K562 (cell line): ENCODE measurements at regions not wholly inside any gene's neighbourhood (a gene's known extent, or its start where the extent isn't known, plus 50 kb on each side); places are given as distances from the start of the nearest gene placed in this dataset.

Experiments used
- ATAC-seq: fragments of 200-7000 bp; cut with Tn5 transposase; 3 replicates; pipeline ENCODE4 v1.9.1; 2020; ENCODE audit warnings: moderate library complexity
- BruUV-seq: library from RNA; stranded (reverse); fragments of 400-500 nt; replicated peaks from 2 replicates; lab custom pipeline; 2021; lab: Mats Ljungman, UMichigan
- CTCF ChIA-PET: fragments of 300-600 bp; formaldehyde crosslinking; extraction: SDS; loops from one replicate; lab custom pipeline; 2021; ENCODE audit warnings: low intra/inter-chr PET ratio; lab: Yijun Ruan, JAX
- POLR2A ChIA-PET: fragments of 300-600, 350-650 bp; sonication (Branson Sonifier 250); formaldehyde crosslinking; extraction: SDS; loops from one replicate; lab custom pipeline; 2021; ENCODE audit warnings: antibody characterized with exemption, inconsistent platforms; lab: Yijun Ruan, JAX
- DNase-seq, 4 experiments: peaks; one replicate each; pipeline versions ENCODE4 v3.0.0 to v3.0.0-alpha.2; 2011 to 2018; ENCODE audit warnings: low spot score in 3 of 4, mixed read lengths in 3 of 4; ENCODE audit errors: extremely low read depth in 1 of 4
- FAIRE-seq: peaks from 2 replicates; lab custom pipeline; 2011; peaks lifted over from hg19 to GRCh38; lab: Jason Lieb, UNC
- H2AFZ ChIP-seq: 2 replicates; pipeline ENCODE4 v1.6.0; 2011; ENCODE audit warnings: low read depth, low read length, control low read depth, inconsistent platforms
- H3K27ac ChIP-seq: fragments of 200-600 bp; 3 replicates; pipeline ENCODE4 v1.8.0; 2011; ENCODE audit warnings: low read depth, mild to moderate bottlenecking, control low read depth, inconsistent platforms, low read length, moderate library complexity, mixed read lengths; ENCODE audit errors: extremely low read depth
- H3K27me3 ChIP-seq, 2 experiments: fragments of 300-600 bp in 1 of 2; 2 replicates in 1 of 2; 3 replicates in 1 of 2; pipeline versions ENCODE4 v1.6.0 to v1.8.0; 2011; ENCODE audit warnings: inconsistent platforms in 2 of 2, low read length in 2 of 2, mild to moderate bottlenecking in 1 of 2, mixed read lengths in 1 of 2, moderate library complexity in 1 of 2; ENCODE audit not compliant: control insufficient read depth in 2 of 2, insufficient read depth in 2 of 2
- H3K36me3 ChIP-seq: fragments of 300-600 bp; 3 replicates; pipeline ENCODE4 v1.8.0; 2011; ENCODE audit warnings: mild to moderate bottlenecking, low read length, inconsistent platforms; ENCODE audit not compliant: control insufficient read depth, insufficient read depth
- H3K4me1 ChIP-seq, 2 experiments: fragments of 200-600 bp in 1 of 2; replicated peaks in 1 of 2; 2 replicates in 1 of 2; 3 replicates in 1 of 2; pipeline versions ENCODE4 v1.5.1 to v1.8.0; 2011; ENCODE audit warnings: inconsistent platforms in 2 of 2, low read length in 2 of 2, mild to moderate bottlenecking in 1 of 2, mixed read lengths in 1 of 2, moderate library complexity in 1 of 2; ENCODE audit not compliant: control insufficient read depth in 2 of 2, insufficient read depth in 2 of 2
- H3K4me2 ChIP-seq: 2 replicates; pipeline ENCODE4 v1.6.1; 2011; ENCODE audit warnings: low read length, control low read depth, inconsistent platforms, mixed read lengths; ENCODE audit not compliant: insufficient read depth
- H3K4me3 ChIP-seq: fragments of 200-600 bp; sonication (generic), shearing (Covaris generic); 2 replicates; pipeline ENCODE4 v1.5.1; 2016; ENCODE audit warnings: control low read depth, inconsistent platforms
- H3K79me2 ChIP-seq: fragments of 200-600 bp; 3 replicates; pipeline ENCODE4 v1.8.0; 2011; ENCODE audit warnings: low read length, inconsistent platforms; ENCODE audit not compliant: control insufficient read depth, insufficient read depth
- H3K9ac ChIP-seq, 2 experiments: 2 replicates each; pipeline versions ENCODE4 v1.6.0 to v1.6.1; 2011; ENCODE audit warnings: low read depth in 2 of 2, low read length in 2 of 2, control low read depth in 1 of 2, inconsistent platforms in 1 of 2, mild to moderate bottlenecking in 1 of 2, mixed read lengths in 1 of 2; ENCODE audit not compliant: insufficient read depth in 1 of 2
- H3K9me1 ChIP-seq: one replicate; pipeline ENCODE4 v1.6.0; 2011; ENCODE audit warnings: inconsistent platforms, mild to moderate bottlenecking, low read length, moderate library complexity; ENCODE audit not compliant: control insufficient read depth, insufficient read depth
- H3K9me3 ChIP-seq: replicated peaks from 2 replicates; pipeline ENCODE4 v1.5.1; 2011; ENCODE audit warnings: low read depth, low read length, inconsistent platforms; ENCODE audit not compliant: control insufficient read depth, insufficient read depth
- H4K20me1 ChIP-seq: replicated peaks from 2 replicates; pipeline ENCODE4 v1.6.1; 2011; ENCODE audit warnings: low read length, inconsistent platforms, mixed read lengths; ENCODE audit not compliant: control insufficient read depth, insufficient read depth
- KDM4B ChIP-seq, 2 experiments: fragments of 450-650 bp in 1 of 2; sonication (generic) in 1 of 2; IDR thresholded peaks; 2 replicates each; pipeline ENCODE4 v1.6.1; 2016 to 2017; ENCODE audit warnings: borderline replicate concordance in 2 of 2, antibody characterized with exemption in 1 of 2, low read depth in 1 of 2, mild to moderate bottlenecking in 1 of 2
- SNRNP70 ChIP-seq: fragments of 200-400 bp; formaldehyde crosslinking; optimal IDR thresholded peaks from 2 replicates; pipeline ENCODE3; 2017; ENCODE audit warnings: low read depth, low read length
- WGBS: fragments of 100-300 bp; shearing (Covaris generic); methylation state at CpG from one replicate; pipeline ENCODE4 v1.1.6; 2016; ENCODE audit warnings: low coverage, mixed read lengths; ENCODE audit not compliant: insufficient coverage; ENCODE audit errors: missing lambda C conversion rate; 5-methylcytosine and 5-hydroxymethylcytosine counted together
- in situ Hi-C: fragments of 300-500 bp; cut with MboI; formaldehyde crosslinking; loops from 4 replicates; pipeline ENCODE4 v1.15.0; 2018; ENCODE audit warnings: inconsistent platforms, mixed read lengths
- intact Hi-C: fragments of 100-400 bp; cut with micrococcal nuclease; formaldehyde crosslinking; loops from 2 replicates; pipeline ENCODE4 v1.14.2; 2022
- TF ChIP-seq, protein P1 (sequence below), 2 experiments: fragments of 150-350 bp in 1 of 2; IDR thresholded peaks; 2 replicates each; pipeline ENCODE4 v1.6.1; 2012 to 2016; ENCODE audit warnings: low read depth in 2 of 2, low read length in 2 of 2, mild to moderate bottlenecking in 1 of 2, moderate library complexity in 1 of 2
- TF ChIP-seq, protein P2 (sequence below), 2 experiments: fragments of 450-650 bp; formaldehyde crosslinking in 1 of 2; IDR thresholded peaks; 2 replicates each; pipeline versions ENCODE4 v1.4.0 to v1.6.1; 2014 to 2020; ENCODE audit warnings: mild to moderate bottlenecking in 2 of 2, borderline replicate concordance in 1 of 2, low read depth in 1 of 2

DNA sequence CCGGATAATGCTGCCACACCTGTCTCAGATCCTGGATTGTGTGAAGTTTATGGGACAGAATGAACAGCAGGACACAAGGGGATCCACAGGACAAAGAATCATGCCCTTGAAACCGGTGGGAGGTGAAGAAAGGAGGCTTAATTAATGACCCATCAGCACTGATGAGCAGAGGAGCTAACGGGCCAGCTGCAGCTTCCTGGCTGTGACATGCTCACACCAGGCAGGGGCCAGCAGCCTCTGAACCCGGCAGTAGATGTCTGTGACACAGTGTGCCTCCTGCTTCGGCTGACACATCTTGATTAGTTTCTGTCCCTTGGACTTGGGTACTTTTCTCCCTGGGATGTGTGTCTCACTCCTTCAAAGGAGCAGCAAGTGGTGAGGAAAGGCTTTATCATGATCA, 328.8 kb upstream of the BRINP1 start (continued):
- TF ChIP-seq, protein P1, sequence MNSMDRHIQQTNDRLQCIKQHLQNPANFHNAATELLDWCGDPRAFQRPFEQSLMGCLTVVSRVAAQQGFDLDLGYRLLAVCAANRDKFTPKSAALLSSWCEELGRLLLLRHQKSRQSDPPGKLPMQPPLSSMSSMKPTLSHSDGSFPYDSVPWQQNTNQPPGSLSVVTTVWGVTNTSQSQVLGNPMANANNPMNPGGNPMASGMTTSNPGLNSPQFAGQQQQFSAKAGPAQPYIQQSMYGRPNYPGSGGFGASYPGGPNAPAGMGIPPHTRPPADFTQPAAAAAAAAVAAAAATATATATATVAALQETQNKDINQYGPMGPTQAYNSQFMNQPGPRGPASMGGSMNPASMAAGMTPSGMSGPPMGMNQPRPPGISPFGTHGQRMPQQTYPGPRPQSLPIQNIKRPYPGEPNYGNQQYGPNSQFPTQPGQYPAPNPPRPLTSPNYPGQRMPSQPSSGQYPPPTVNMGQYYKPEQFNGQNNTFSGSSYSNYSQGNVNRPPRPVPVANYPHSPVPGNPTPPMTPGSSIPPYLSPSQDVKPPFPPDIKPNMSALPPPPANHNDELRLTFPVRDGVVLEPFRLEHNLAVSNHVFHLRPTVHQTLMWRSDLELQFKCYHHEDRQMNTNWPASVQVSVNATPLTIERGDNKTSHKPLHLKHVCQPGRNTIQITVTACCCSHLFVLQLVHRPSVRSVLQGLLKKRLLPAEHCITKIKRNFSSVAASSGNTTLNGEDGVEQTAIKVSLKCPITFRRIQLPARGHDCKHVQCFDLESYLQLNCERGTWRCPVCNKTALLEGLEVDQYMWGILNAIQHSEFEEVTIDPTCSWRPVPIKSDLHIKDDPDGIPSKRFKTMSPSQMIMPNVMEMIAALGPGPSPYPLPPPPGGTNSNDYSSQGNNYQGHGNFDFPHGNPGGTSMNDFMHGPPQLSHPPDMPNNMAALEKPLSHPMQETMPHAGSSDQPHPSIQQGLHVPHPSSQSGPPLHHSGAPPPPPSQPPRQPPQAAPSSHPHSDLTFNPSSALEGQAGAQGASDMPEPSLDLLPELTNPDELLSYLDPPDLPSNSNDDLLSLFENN (IDR thresholded peaks at IDR 0.05; ENCODE audit: low read depth in 2 of 2, low read length in 2 of 2) = no peak

DNA sequence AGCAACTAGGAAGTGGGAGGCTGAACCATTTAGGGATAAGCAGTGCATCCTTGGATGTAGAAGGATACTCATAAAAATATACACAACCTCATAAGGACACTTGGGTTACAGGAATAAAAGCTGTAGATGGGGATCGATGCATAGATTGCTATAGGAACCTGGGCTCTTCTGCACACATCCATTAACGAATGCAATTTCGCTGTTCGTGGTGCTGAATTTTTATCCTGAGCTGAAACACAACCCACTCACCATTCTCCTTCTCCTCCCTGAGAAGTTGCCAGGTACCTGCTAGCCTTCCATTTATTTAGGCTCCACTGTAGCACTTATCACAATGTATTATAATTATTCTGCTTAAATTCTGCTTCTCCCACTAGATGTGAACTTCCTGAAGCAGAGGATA, 320.6 kb upstream of the BRINP1 start:
- TF ChIP-seq, protein P2, sequence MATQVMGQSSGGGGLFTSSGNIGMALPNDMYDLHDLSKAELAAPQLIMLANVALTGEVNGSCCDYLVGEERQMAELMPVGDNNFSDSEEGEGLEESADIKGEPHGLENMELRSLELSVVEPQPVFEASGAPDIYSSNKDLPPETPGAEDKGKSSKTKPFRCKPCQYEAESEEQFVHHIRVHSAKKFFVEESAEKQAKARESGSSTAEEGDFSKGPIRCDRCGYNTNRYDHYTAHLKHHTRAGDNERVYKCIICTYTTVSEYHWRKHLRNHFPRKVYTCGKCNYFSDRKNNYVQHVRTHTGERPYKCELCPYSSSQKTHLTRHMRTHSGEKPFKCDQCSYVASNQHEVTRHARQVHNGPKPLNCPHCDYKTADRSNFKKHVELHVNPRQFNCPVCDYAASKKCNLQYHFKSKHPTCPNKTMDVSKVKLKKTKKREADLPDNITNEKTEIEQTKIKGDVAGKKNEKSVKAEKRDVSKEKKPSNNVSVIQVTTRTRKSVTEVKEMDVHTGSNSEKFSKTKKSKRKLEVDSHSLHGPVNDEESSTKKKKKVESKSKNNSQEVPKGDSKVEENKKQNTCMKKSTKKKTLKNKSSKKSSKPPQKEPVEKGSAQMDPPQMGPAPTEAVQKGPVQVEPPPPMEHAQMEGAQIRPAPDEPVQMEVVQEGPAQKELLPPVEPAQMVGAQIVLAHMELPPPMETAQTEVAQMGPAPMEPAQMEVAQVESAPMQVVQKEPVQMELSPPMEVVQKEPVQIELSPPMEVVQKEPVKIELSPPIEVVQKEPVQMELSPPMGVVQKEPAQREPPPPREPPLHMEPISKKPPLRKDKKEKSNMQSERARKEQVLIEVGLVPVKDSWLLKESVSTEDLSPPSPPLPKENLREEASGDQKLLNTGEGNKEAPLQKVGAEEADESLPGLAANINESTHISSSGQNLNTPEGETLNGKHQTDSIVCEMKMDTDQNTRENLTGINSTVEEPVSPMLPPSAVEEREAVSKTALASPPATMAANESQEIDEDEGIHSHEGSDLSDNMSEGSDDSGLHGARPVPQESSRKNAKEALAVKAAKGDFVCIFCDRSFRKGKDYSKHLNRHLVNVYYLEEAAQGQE (IDR thresholded peaks at IDR 0.05; ENCODE audit: borderline replicate concordance) = 0 out of 2 replicates have a peak, but pooled peaks have one; percentile 11
- TF ChIP-seq, protein P2 (CRISPR knock-in tag; IDR thresholded peaks at IDR 0.05; ENCODE audit: low read depth) = no peak
- TF ChIP-seq KDM4B (IDR thresholded peaks at IDR 0.05; ENCODE audit: borderline replicate concordance in 2 of 2, low read depth in 1 of 2) (no peak), SNRNP70 (no peak)
- FAIRE-seq (no peak), ATAC-seq (no peak), DNase-seq (no peak)
- in situ Hi-C loops (no loop called here), intact Hi-C loops (no loop called here)
- Histone ChIP-seq H3K9me3 (no peaks in the 10 kb centered on the region), H3K9ac (no peak overlapping the region), H4K20me1 (no peaks in the 10 kb centered on the region), H3K27ac (no peak overlapping the region), H2AFZ (no peak overlapping the region), H3K27me3 (no peaks in the 10 kb centered on the region), H3K36me3 (no peaks in the 10 kb centered on the region), H3K4me1 (no peaks in the 10 kb centered on the region), H3K4me3 (no peak overlapping the region), H3K9me1 (no peaks in the 10 kb centered on the region), H3K4me2 (no peak overlapping the region), H3K79me2 (no peaks in the 10 kb centered on the region)
- ChIA-PET CTCF (no interaction called here), POLR2A (no interaction called here)
- no TSS peak for BruUV-seq
- WGBS = 0% methylated on average over 4 of the region's 4 CpGs
